ENCODE measurements at regions not wholly inside any gene's neighbourhood (a gene's known extent, or its start where the extent isn't known, plus 50 kb on each side); places are given as distances from the start of the nearest gene placed in this dataset.
"Not testable (repeated sequence)": the region's sequence is repeated elsewhere in the genome, so short reads cannot be mapped to it uniquely, and the experiment has no call there.

DNA sequence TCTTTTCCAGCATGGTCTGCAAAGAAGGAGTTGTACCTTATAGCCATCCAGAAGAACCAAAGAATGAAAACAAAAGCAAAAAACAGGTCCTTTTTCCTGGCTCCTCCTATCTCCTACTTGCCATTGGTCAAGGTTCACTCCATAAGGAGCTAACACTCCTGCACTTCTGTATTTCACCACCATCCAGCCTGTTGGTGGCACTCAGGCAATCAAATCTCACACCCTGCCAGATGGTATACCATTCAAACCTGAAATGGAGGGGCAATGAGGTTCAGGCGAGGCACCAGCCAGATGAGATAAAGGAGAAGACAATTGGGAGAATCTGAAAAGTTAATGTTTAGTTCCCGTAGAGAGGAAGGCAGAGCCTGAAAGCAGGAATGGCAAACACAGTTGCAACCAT is 203.8 kb downstream of the ALDH8A1 start:
- H3K4me3 ChIP-seq (ENCODE audit: low read length) = no peak overlapping the region
- H3K9me2 ChIP-seq (replicated peaks; ENCODE audit: control insufficient read depth, low read length) = no peaks in the 10 kb centered on the region
- TF ChIP-seq CTCF (IDR thresholded peaks at IDR 0.05; ENCODE audit: low read depth, low read length, poor library complexity, severe bottlenecking) (no peak), EZH2phosphoT487 (IDR thresholded peaks at IDR 0.05; ENCODE audit: borderline replicate concordance, low read length) (no peak)
- no peaks in the 10 kb centered on the region for H3K9me3 ChIP-seq (ENCODE audit: control insufficient read depth, insufficient read depth, low read length)
- H3K4me1 ChIP-seq (ENCODE audit: control insufficient read depth, low read length) = no peaks in the 10 kb centered on the region
- no peaks in the 10 kb centered on the region for H3F3A ChIP-seq (ENCODE audit: control insufficient read depth, insufficient read depth)
- no peak overlapping the region for H3K4me2 ChIP-seq (ENCODE audit: low read length)
- peaks cover 15% of the 10 kb centered on the region for H3K27me3 ChIP-seq (ENCODE audit: control insufficient read depth, low read length)
- no peaks in the 10 kb centered on the region for H3K36me3 ChIP-seq (ENCODE audit: control insufficient read depth, low read length)
- H3K79me2 ChIP-seq (ENCODE audit: control insufficient read depth, low read length) = no peaks in the 10 kb centered on the region
- H3K27ac ChIP-seq (ENCODE audit: low read depth, low read length) = no peak overlapping the region
- H4K20me1 ChIP-seq (ENCODE audit: control insufficient read depth, insufficient read depth, low read depth, low read length) = no peaks in the 10 kb centered on the region

- H3K4me3 ChIP-seq (ENCODE audit: low read length); H3F3A ChIP-seq (ENCODE audit: control insufficient read depth, insufficient read depth); H3K36me3 ChIP-seq (ENCODE audit: control insufficient read depth, low read length); H3K9me2 ChIP-seq (replicated peaks; ENCODE audit: control insufficient read depth, low read length); H3K79me2 ChIP-seq (ENCODE audit: control insufficient read depth, low read length); H3K27ac ChIP-seq (ENCODE audit: low read depth, low read length); H4K20me1 ChIP-seq (ENCODE audit: control insufficient read depth, insufficient read depth, low read depth, low read length); H3K4me1 ChIP-seq (ENCODE audit: control insufficient read depth, low read length); H3K9me3 ChIP-seq (ENCODE audit: control insufficient read depth, insufficient read depth, low read length); H3K4me2 ChIP-seq (ENCODE audit: low read length): not testable (repeated sequence)
- peaks cover 19% of the 10 kb centered on the region for H3K27me3 ChIP-seq (ENCODE audit: control insufficient read depth, low read length)
Observed at GRCh38 chr6:134745192-134745591, 204.7 kb downstream of the ALDH8A1 start.

- Histone ChIP-seq H4K20me1 (ENCODE audit: control insufficient read depth, insufficient read depth, low read depth, low read length) (no peaks in the 10 kb centered on the region), H3K4me2 (ENCODE audit: low read length) (no peak overlapping the region), H3K9me3 (ENCODE audit: control insufficient read depth, insufficient read depth, low read length) (no peaks in the 10 kb centered on the region), H3K36me3 (ENCODE audit: control insufficient read depth, low read length) (no peaks in the 10 kb centered on the region), H3K4me3 (ENCODE audit: low read length) (no peak overlapping the region), H3K27me3 (ENCODE audit: control insufficient read depth, low read length) (peaks cover 28% of the 10 kb centered on the region), H3K79me2 (ENCODE audit: control insufficient read depth, low read length) (no peaks in the 10 kb centered on the region), H3K4me1 (ENCODE audit: control insufficient read depth, low read length) (no peaks in the 10 kb centered on the region), H3F3A (ENCODE audit: control insufficient read depth, insufficient read depth) (no peaks in the 10 kb centered on the region), H3K9me2 (replicated peaks; ENCODE audit: control insufficient read depth, low read length) (no peaks in the 10 kb centered on the region), H3K27ac (ENCODE audit: low read depth, low read length) (no peak overlapping the region)
- TF ChIP-seq CTCF (IDR thresholded peaks at IDR 0.05; ENCODE audit: low read depth, low read length, poor library complexity, severe bottlenecking) = no peak
- TF ChIP-seq EZH2phosphoT487 (IDR thresholded peaks at IDR 0.05; ENCODE audit: borderline replicate concordance, low read length) = no peak
Observed at GRCh38 chr6:134744301-134744700, 205.6 kb downstream of the ALDH8A1 start.

- H3K4me3 ChIP-seq (ENCODE audit: low read length) = no peak overlapping the region
- no peak overlapping the region for H3K27ac ChIP-seq (ENCODE audit: low read depth, low read length)
- H4K20me1 ChIP-seq (ENCODE audit: control insufficient read depth, insufficient read depth, low read depth, low read length) = no peaks in the 10 kb centered on the region
- TF ChIP-seq CTCF (IDR thresholded peaks at IDR 0.05; ENCODE audit: low read depth, low read length, poor library complexity, severe bottlenecking) (no peak), EZH2phosphoT487 (IDR thresholded peaks at IDR 0.05; ENCODE audit: borderline replicate concordance, low read length) (no peak)
- H3K36me3 ChIP-seq (ENCODE audit: control insufficient read depth, low read length) = no peaks in the 10 kb centered on the region
- no peaks in the 10 kb centered on the region for H3K9me3 ChIP-seq (ENCODE audit: control insufficient read depth, insufficient read depth, low read length)
- no peaks in the 10 kb centered on the region for H3K9me2 ChIP-seq (replicated peaks; ENCODE audit: control insufficient read depth, low read length)
- no peak overlapping the region for H3K4me2 ChIP-seq (ENCODE audit: low read length)
- H3K27me3 ChIP-seq (ENCODE audit: control insufficient read depth, low read length) = peaks cover 36% of the 10 kb centered on the region
- no peaks in the 10 kb centered on the region for H3F3A ChIP-seq (ENCODE audit: control insufficient read depth, insufficient read depth)
- H3K4me1 ChIP-seq (ENCODE audit: control insufficient read depth, low read length) = no peaks in the 10 kb centered on the region
- no peaks in the 10 kb centered on the region for H3K79me2 ChIP-seq (ENCODE audit: control insufficient read depth, low read length)
Observed at GRCh38 chr6:134741200-134741536, 208.7 kb downstream of the ALDH8A1 start.

All from DOHH2 (cell line).